Cardiac muscle cell (in vitro differentiated cells and primary cell): ENCODE measurements at regions not wholly inside any gene's neighbourhood (a gene's known extent, or its start where the extent isn't known, plus 50 kb on each side); places are given as distances from the start of the nearest gene placed in this dataset.

Experiments used
- DNase-seq, 2 donors: peaks; one replicate each; pipeline versions ENCODE4 v3.0.0 to v3.0.0-alpha.2; 2010 to 2017; ENCODE audit warnings: low read depth in 1 of 2, low spot score in 1 of 2
- H3K27ac ChIP-seq: fragments of 200-600 bp; sonication (generic); 2 replicates; pipeline ENCODE4 v1.5.1; 2016
- H3K27me3 ChIP-seq: fragments of 200-600 bp; sonication (generic); 2 replicates; pipeline ENCODE4 v1.6.0; 2016; ENCODE audit warnings: control low read depth
- H3K36me3 ChIP-seq: fragments of 200-600 bp; sonication (generic); 2 replicates; pipeline ENCODE4 v1.5.1; 2016; ENCODE audit warnings: control low read depth
- H3K4me1 ChIP-seq: fragments of 200-600 bp; sonication (generic); 2 replicates; pipeline ENCODE4 v1.8.1; 2017; ENCODE audit warnings: low read depth, mild to moderate bottlenecking, mixed run types
- H3K4me3 ChIP-seq: fragments of 200-600 bp; sonication (generic); 2 replicates; pipeline ENCODE4 v1.5.1; 2016; ENCODE audit warnings: mild to moderate bottlenecking
- H3K9me3 ChIP-seq: fragments of 200-600 bp; sonication (generic); 2 replicates; pipeline ENCODE4 v1.5.1; 2017; ENCODE audit warnings: low read depth, mild to moderate bottlenecking, control low read depth
- TF ChIP-seq, protein P1 (sequence below): IDR thresholded peaks from 2 replicates; pipeline ENCODE4 v1.5.1; 2012; ENCODE audit warnings: low read depth, mild to moderate bottlenecking, low read length

GRCh38 chrX:23503835-23504539 lies 163.3 kb upstream of the PRDX4 start:
- TF ChIP-seq, protein P1, sequence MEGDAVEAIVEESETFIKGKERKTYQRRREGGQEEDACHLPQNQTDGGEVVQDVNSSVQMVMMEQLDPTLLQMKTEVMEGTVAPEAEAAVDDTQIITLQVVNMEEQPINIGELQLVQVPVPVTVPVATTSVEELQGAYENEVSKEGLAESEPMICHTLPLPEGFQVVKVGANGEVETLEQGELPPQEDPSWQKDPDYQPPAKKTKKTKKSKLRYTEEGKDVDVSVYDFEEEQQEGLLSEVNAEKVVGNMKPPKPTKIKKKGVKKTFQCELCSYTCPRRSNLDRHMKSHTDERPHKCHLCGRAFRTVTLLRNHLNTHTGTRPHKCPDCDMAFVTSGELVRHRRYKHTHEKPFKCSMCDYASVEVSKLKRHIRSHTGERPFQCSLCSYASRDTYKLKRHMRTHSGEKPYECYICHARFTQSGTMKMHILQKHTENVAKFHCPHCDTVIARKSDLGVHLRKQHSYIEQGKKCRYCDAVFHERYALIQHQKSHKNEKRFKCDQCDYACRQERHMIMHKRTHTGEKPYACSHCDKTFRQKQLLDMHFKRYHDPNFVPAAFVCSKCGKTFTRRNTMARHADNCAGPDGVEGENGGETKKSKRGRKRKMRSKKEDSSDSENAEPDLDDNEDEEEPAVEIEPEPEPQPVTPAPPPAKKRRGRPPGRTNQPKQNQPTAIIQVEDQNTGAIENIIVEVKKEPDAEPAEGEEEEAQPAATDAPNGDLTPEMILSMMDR = no peak
- peak; percentile 57 to 80 for DNase-seq
- Histone ChIP-seq H3K27ac (no peak overlapping the region), H3K27me3 (no peaks in the 10 kb centered on the region), H3K9me3 (no peaks in the 10 kb centered on the region), H3K4me1 (no peaks in the 10 kb centered on the region), H3K4me3 (no peak overlapping the region), H3K36me3 (no peaks in the 10 kb centered on the region)

- no peak overlapping the region for H3K27ac ChIP-seq
- no peaks in the 10 kb centered on the region for H3K27me3 ChIP-seq
- no peak for DNase-seq
- no peak overlapping the region for H3K4me3 ChIP-seq
- no peaks in the 10 kb centered on the region for H3K4me1 ChIP-seq
- H3K36me3 ChIP-seq = no peaks in the 10 kb centered on the region
- H3K9me3 ChIP-seq = no peaks in the 10 kb centered on the region
- TF ChIP-seq, protein P1 = no peak
Measured at GRCh38 chrX:23504540-23504884, 162.8 kb upstream of the PRDX4 start.

GRCh38 chrX:23504895-23505294 lies 162.4 kb upstream of the PRDX4 start:
- H3K9me3 ChIP-seq = no peaks in the 10 kb centered on the region
- no peaks in the 10 kb centered on the region for H3K36me3 ChIP-seq
- no peak overlapping the region for H3K27ac ChIP-seq
- H3K27me3 ChIP-seq = no peaks in the 10 kb centered on the region
- TF ChIP-seq, protein P1 = no peak
- H3K4me3 ChIP-seq = no peak overlapping the region
- no peak for DNase-seq
- H3K4me1 ChIP-seq = no peaks in the 10 kb centered on the region

- Histone ChIP-seq H3K9me3 (no peaks in the 10 kb centered on the region), H3K27ac (no peak overlapping the region), H3K4me1 (no peaks in the 10 kb centered on the region), H3K4me3 (no peak overlapping the region), H3K36me3 (no peaks in the 10 kb centered on the region), H3K27me3 (no peaks in the 10 kb centered on the region)
- no peak for DNase-seq
- TF ChIP-seq, protein P1 = no peak
Measured at GRCh38 chrX:23505531-23506303, 161.6 kb upstream of the PRDX4 start.

- Histone ChIP-seq H3K36me3 (no peaks in the 10 kb centered on the region), H3K4me3 (no peak overlapping the region), H3K4me1 (no peaks in the 10 kb centered on the region), H3K9me3 (no peaks in the 10 kb centered on the region), H3K27me3 (no peaks in the 10 kb centered on the region), H3K27ac (no peak overlapping the region)
- DNase-seq = no peak
- TF ChIP-seq, protein P1 = no peak
Measured at GRCh38 chrX:23509256-23509655, 158.0 kb upstream of the PRDX4 start.
